K562 (cell line): ENCODE measurements at regions not wholly inside any gene's neighbourhood (a gene's known extent, or its start where the extent isn't known, plus 50 kb on each side); places are given as distances from the start of the nearest gene placed in this dataset.

Experiments
- ATAC-seq: fragments of 200-7000 bp; cut with Tn5 transposase; 3 replicates; pipeline ENCODE4 v1.9.1; 2020; ENCODE audit warnings: moderate library complexity
- BruUV-seq: library from RNA; stranded (reverse); fragments of 400-500 nt; replicated peaks from 2 replicates; lab custom pipeline; 2021; lab: Mats Ljungman, UMichigan
- CTCF ChIA-PET: fragments of 300-600 bp; formaldehyde crosslinking; extraction: SDS; loops from one replicate; lab custom pipeline; 2021; ENCODE audit warnings: low intra/inter-chr PET ratio; lab: Yijun Ruan, JAX
- POLR2A ChIA-PET: fragments of 300-600, 350-650 bp; sonication (Branson Sonifier 250); formaldehyde crosslinking; extraction: SDS; loops from one replicate; lab custom pipeline; 2021; ENCODE audit warnings: antibody characterized with exemption, inconsistent platforms; lab: Yijun Ruan, JAX
- DNase-seq, 4 experiments: peaks; one replicate each; pipeline versions ENCODE4 v3.0.0 to v3.0.0-alpha.2; 2011 to 2018; ENCODE audit warnings: low spot score in 3 of 4, mixed read lengths in 3 of 4; ENCODE audit errors: extremely low read depth in 1 of 4
- FAIRE-seq: peaks from 2 replicates; lab custom pipeline; 2011; peaks lifted over from hg19 to GRCh38; lab: Jason Lieb, UNC
- H2AFZ ChIP-seq: 2 replicates; pipeline ENCODE4 v1.6.0; 2011; ENCODE audit warnings: low read depth, low read length, control low read depth, inconsistent platforms
- H3K27ac ChIP-seq: fragments of 200-600 bp; 3 replicates; pipeline ENCODE4 v1.8.0; 2011; ENCODE audit warnings: low read depth, mild to moderate bottlenecking, control low read depth, inconsistent platforms, low read length, moderate library complexity, mixed read lengths; ENCODE audit errors: extremely low read depth
- H3K27me3 ChIP-seq, 2 experiments: fragments of 300-600 bp in 1 of 2; 2 replicates in 1 of 2; 3 replicates in 1 of 2; pipeline versions ENCODE4 v1.6.0 to v1.8.0; 2011; ENCODE audit warnings: inconsistent platforms in 2 of 2, low read length in 2 of 2, mild to moderate bottlenecking in 1 of 2, mixed read lengths in 1 of 2, moderate library complexity in 1 of 2; ENCODE audit not compliant: control insufficient read depth in 2 of 2, insufficient read depth in 2 of 2
- H3K36me3 ChIP-seq: fragments of 300-600 bp; 3 replicates; pipeline ENCODE4 v1.8.0; 2011; ENCODE audit warnings: mild to moderate bottlenecking, low read length, inconsistent platforms; ENCODE audit not compliant: control insufficient read depth, insufficient read depth
- H3K4me1 ChIP-seq, 2 experiments: fragments of 200-600 bp in 1 of 2; replicated peaks in 1 of 2; 2 replicates in 1 of 2; 3 replicates in 1 of 2; pipeline versions ENCODE4 v1.5.1 to v1.8.0; 2011; ENCODE audit warnings: inconsistent platforms in 2 of 2, low read length in 2 of 2, mild to moderate bottlenecking in 1 of 2, mixed read lengths in 1 of 2, moderate library complexity in 1 of 2; ENCODE audit not compliant: control insufficient read depth in 2 of 2, insufficient read depth in 2 of 2
- H3K4me2 ChIP-seq: 2 replicates; pipeline ENCODE4 v1.6.1; 2011; ENCODE audit warnings: low read length, control low read depth, inconsistent platforms, mixed read lengths; ENCODE audit not compliant: insufficient read depth
- H3K4me3 ChIP-seq: fragments of 200-600 bp; sonication (generic), shearing (Covaris generic); 2 replicates; pipeline ENCODE4 v1.5.1; 2016; ENCODE audit warnings: control low read depth, inconsistent platforms
- H3K79me2 ChIP-seq: fragments of 200-600 bp; 3 replicates; pipeline ENCODE4 v1.8.0; 2011; ENCODE audit warnings: low read length, inconsistent platforms; ENCODE audit not compliant: control insufficient read depth, insufficient read depth
- H3K9ac ChIP-seq, 2 experiments: 2 replicates each; pipeline versions ENCODE4 v1.6.0 to v1.6.1; 2011; ENCODE audit warnings: low read depth in 2 of 2, low read length in 2 of 2, control low read depth in 1 of 2, inconsistent platforms in 1 of 2, mild to moderate bottlenecking in 1 of 2, mixed read lengths in 1 of 2; ENCODE audit not compliant: insufficient read depth in 1 of 2
- H3K9me1 ChIP-seq: one replicate; pipeline ENCODE4 v1.6.0; 2011; ENCODE audit warnings: inconsistent platforms, mild to moderate bottlenecking, low read length, moderate library complexity; ENCODE audit not compliant: control insufficient read depth, insufficient read depth
- H3K9me3 ChIP-seq: replicated peaks from 2 replicates; pipeline ENCODE4 v1.5.1; 2011; ENCODE audit warnings: low read depth, low read length, inconsistent platforms; ENCODE audit not compliant: control insufficient read depth, insufficient read depth
- H4K20me1 ChIP-seq: replicated peaks from 2 replicates; pipeline ENCODE4 v1.6.1; 2011; ENCODE audit warnings: low read length, inconsistent platforms, mixed read lengths; ENCODE audit not compliant: control insufficient read depth, insufficient read depth
- ARNT ChIP-seq, 2 experiments: fragments of 450-650 bp; IDR thresholded peaks; 2 replicates each; pipeline ENCODE4 v1.6.1; 2016; ENCODE audit warnings: mild to moderate bottlenecking in 1 of 2
- CBX1 ChIP-seq: sonication (generic); IDR thresholded peaks from 2 replicates; pipeline ENCODE4 v1.6.1; 2016; ENCODE audit warnings: antibody characterized with exemption, low read depth, mild to moderate bottlenecking
- CCAR2 ChIP-seq: fragments of 200-400 bp; formaldehyde crosslinking; IDR thresholded peaks from 2 replicates; pipeline ENCODE4 v1.6.1; 2017; ENCODE audit warnings: mild to moderate bottlenecking, low read depth, low read length
- CEBPB ChIP-seq: fragments of 450-650 bp; IDR thresholded peaks from 2 replicates; pipeline ENCODE4 v1.6.1; 2016; ENCODE audit warnings: missing genetic modification characterization, missing compliant biosample characterization
- DLX4 ChIP-seq: fragments of 250-450 bp; sonication (Bioruptor Pico); IDR thresholded peaks from 2 replicates; pipeline ENCODE4 v1.6.1; 2021; ENCODE audit warnings: mild to moderate bottlenecking
- ERF ChIP-seq: fragments of 450-650 bp; formaldehyde crosslinking; IDR thresholded peaks from 2 replicates; pipeline ENCODE4 v1.4.0; 2020; ENCODE audit warnings: mild to moderate bottlenecking, mixed read lengths
- GABPA ChIP-seq: fragments of 200-800 bp; sonication (Bioruptor generic); conservative IDR thresholded peaks from 2 replicates; pipeline ENCODE4 v1.6.1; 2016; ENCODE audit warnings: low read depth, missing genetic modification characterization, missing compliant biosample characterization
- KLF16 ChIP-seq: IDR thresholded peaks from 2 replicates; pipeline ENCODE4 v1.6.1; 2016; ENCODE audit warnings: antibody characterized with exemption
- MAFK ChIP-seq: IDR thresholded peaks from 2 replicates; pipeline ENCODE4 v1.6.1; 2011; ENCODE audit warnings: low read length, improper control_type of control experiment
- NFATC3 ChIP-seq: fragments of 450-650 bp; IDR thresholded peaks from 2 replicates; pipeline ENCODE4 v1.6.1; 2017; ENCODE audit warnings: mild to moderate bottlenecking
- NFIX ChIP-seq: fragments of 250-450 bp; sonication (Bioruptor Pico); IDR thresholded peaks from 2 replicates; pipeline ENCODE4 v1.4.0; 2020; ENCODE audit warnings: low read depth, mild to moderate bottlenecking, moderate library complexity
- NR1H2 ChIP-seq: sonication (generic); formaldehyde crosslinking; IDR thresholded peaks from 2 replicates; pipeline ENCODE4 v1.4.0; 2020; ENCODE audit warnings: mild to moderate bottlenecking, missing genetic modification reagents
- RFX5 ChIP-seq: IDR thresholded peaks from 2 replicates; pipeline ENCODE4 v1.6.1; 2011; ENCODE audit warnings: low read depth, mild to moderate bottlenecking, improper control_type of control experiment, low read length
- RUNX1 ChIP-seq: sonication (generic); IDR thresholded peaks from 2 replicates; pipeline ENCODE4 v1.6.1; 2016; ENCODE audit warnings: antibody characterized with exemption, low read depth
- SPI1 ChIP-seq: IDR thresholded peaks from 2 replicates; pipeline ENCODE4 v1.6.1; 2011; ENCODE audit warnings: low read depth, low read length, control low read depth, borderline replicate concordance
- SRSF1 ChIP-seq: fragments of 200-400 bp; formaldehyde crosslinking; IDR thresholded peaks from 2 replicates; pipeline ENCODE4 v1.6.1; 2017; ENCODE audit warnings: mild to moderate bottlenecking, low read depth, low read length, moderate library complexity
- SUPT5H ChIP-seq: fragments of 450-650 bp; IDR thresholded peaks from 2 replicates; pipeline ENCODE4 v1.6.1; 2016
- ZBTB8A ChIP-seq: fragments of 450-650 bp; IDR thresholded peaks from 2 replicates; pipeline ENCODE4 v1.6.1; 2018; ENCODE audit warnings: mild to moderate bottlenecking, moderate library complexity; ENCODE audit not compliant: partially characterized antibody
- ZNF12 ChIP-seq: sonication (generic); formaldehyde crosslinking; IDR thresholded peaks from 2 replicates; pipeline ENCODE4 v1.4.0; 2020; ENCODE audit warnings: mild to moderate bottlenecking, missing genetic modification reagents
- ZNF140 ChIP-seq: fragments of 250-450 bp; sonication (Bioruptor Pico); IDR thresholded peaks from 2 replicates; pipeline ENCODE4 v1.8.0; 2021; ENCODE audit warnings: moderate library complexity, mild to moderate bottlenecking, inconsistent platforms
- WGBS: fragments of 100-300 bp; shearing (Covaris generic); methylation state at CpG from one replicate; pipeline ENCODE4 v1.1.6; 2016; ENCODE audit warnings: low coverage, mixed read lengths; ENCODE audit not compliant: insufficient coverage; ENCODE audit errors: missing lambda C conversion rate; 5-methylcytosine and 5-hydroxymethylcytosine counted together
- in situ Hi-C: fragments of 300-500 bp; cut with MboI; formaldehyde crosslinking; loops from 4 replicates; pipeline ENCODE4 v1.15.0; 2018; ENCODE audit warnings: inconsistent platforms, mixed read lengths
- intact Hi-C: fragments of 100-400 bp; cut with micrococcal nuclease; formaldehyde crosslinking; loops from 2 replicates; pipeline ENCODE4 v1.14.2; 2022
- TF ChIP-seq, protein P1 (sequence below): fragments of 200-400 bp; formaldehyde crosslinking; IDR thresholded peaks from 2 replicates; pipeline ENCODE4 v1.6.1; 2017; ENCODE audit warnings: mild to moderate bottlenecking, low read depth, low read length, moderate library complexity

DNA sequence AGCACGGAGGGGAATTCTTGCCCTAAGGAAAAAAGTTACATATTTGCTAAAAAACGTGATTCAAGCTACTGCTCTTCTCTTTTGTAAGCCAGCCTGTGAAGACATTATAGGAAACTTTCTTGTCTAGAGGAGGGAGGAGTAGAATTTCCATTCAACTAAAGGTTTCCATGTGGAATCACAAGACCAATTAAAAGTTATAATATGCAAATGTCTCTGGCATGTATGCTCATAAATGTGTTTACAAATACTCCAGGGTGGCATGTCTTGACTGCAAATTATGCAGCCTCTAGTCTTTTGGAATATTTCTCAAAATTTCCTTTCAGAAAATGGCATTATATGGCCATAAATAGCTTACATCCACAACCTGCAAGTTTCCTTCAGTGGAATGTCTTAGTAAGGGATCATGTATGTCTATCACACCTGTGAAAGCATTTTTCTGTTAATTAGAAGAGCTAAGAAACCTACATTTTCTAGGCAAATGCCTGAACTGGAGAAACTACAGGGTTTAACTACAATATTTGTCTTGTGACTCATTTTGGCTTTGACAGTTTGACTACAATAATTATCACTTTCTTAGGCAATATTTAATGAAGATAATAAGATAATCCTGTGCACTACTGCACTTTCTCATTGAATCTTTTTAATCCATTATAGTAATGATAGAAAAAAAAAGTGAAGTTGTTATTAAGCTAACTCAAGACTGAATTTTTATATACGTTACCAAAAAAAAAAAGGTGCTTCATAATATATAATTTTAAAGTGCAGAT lies 111.1 kb upstream of the C10orf90 start (continued):
- TF ChIP-seq CCAR2 (no peak), ERF (CRISPR knock-in tag) (no peak)

GRCh38 chr10:126783806-126784557 lies 113.5 kb upstream of the C10orf90 start:
- POLR2A ChIA-PET: no interaction called here
- Histone ChIP-seq H4K20me1 (no peaks in the 10 kb centered on the region), H3K36me3 (no peaks in the 10 kb centered on the region), H3K79me2 (no peaks in the 10 kb centered on the region), H3K4me1 (no peaks in the 10 kb centered on the region), H3K27ac (no peak overlapping the region), H3K9me3 (no peaks in the 10 kb centered on the region), H3K27me3 (no peaks in the 10 kb centered on the region), H3K9ac (no peak overlapping the region), H3K4me2 (no peak overlapping the region), H3K9me1 (no peaks in the 10 kb centered on the region), H3K4me3 (no peak overlapping the region), H2AFZ (no peak overlapping the region)
- FAIRE-seq (no peak), DNase-seq (no peak), ATAC-seq (no peak)
- no TSS peak for BruUV-seq
- in situ Hi-C loops (no loop called here), intact Hi-C loops (no loop called here)
- TF ChIP-seq ZNF140 (CRISPR knock-in tag): no peak
- no peak for TF ChIP-seq CBX1
- no peak for TF ChIP-seq CEBPB (tag)
- no peak for TF ChIP-seq MAFK
- TF ChIP-seq SUPT5H: no peak
- TF ChIP-seq ZBTB8A: no peak
- TF ChIP-seq, protein P1, sequence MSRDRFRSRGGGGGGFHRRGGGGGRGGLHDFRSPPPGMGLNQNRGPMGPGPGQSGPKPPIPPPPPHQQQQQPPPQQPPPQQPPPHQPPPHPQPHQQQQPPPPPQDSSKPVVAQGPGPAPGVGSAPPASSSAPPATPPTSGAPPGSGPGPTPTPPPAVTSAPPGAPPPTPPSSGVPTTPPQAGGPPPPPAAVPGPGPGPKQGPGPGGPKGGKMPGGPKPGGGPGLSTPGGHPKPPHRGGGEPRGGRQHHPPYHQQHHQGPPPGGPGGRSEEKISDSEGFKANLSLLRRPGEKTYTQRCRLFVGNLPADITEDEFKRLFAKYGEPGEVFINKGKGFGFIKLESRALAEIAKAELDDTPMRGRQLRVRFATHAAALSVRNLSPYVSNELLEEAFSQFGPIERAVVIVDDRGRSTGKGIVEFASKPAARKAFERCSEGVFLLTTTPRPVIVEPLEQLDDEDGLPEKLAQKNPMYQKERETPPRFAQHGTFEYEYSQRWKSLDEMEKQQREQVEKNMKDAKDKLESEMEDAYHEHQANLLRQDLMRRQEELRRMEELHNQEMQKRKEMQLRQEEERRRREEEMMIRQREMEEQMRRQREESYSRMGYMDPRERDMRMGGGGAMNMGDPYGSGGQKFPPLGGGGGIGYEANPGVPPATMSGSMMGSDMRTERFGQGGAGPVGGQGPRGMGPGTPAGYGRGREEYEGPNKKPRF: no peak
- TF ChIP-seq NR1H2: no peak
- TF ChIP-seq ARNT (IDR thresholded peaks at IDR 0.05): no peak
- no peak for TF ChIP-seq KLF16
- TF ChIP-seq DLX4: no peak
- no peak for TF ChIP-seq NFATC3
- TF ChIP-seq RFX5: no peak
- no peak for TF ChIP-seq ZNF12 (CRISPR knock-in tag)
- TF ChIP-seq SRSF1: no peak
- TF ChIP-seq SPI1: no peak
- no peak for TF ChIP-seq GABPA (tag)
- no peak for TF ChIP-seq NFIX (CRISPR knock-in tag)
- TF ChIP-seq RUNX1: no peak
- 0% methylated on average over 5 of the region's 9 CpGs for WGBS
- CTCF ChIA-PET: no interaction called here
